ENCODE measurements at regions not wholly inside any gene's neighbourhood (a gene's known extent, or its start where the extent isn't known, plus 50 kb on each side); places are given as distances from the start of the nearest gene placed in this dataset.

GRCh38 chr3:101171681-101172191, 148.6 kb downstream of the IMPG2 start:
- no peak for TF ChIP-seq POLR2A (IDR thresholded peaks at IDR 0.05; ENCODE audit: low read depth, low read length)
- TF ChIP-seq POLR2AphosphoS5 (IDR thresholded peaks at IDR 0.05; ENCODE audit: low read depth, low read length), result no peak
- no peak for TF ChIP-seq TAF1 (IDR thresholded peaks at IDR 0.05; ENCODE audit: low read depth, low read length)
- no peak for TF ChIP-seq SPI1 (IDR thresholded peaks at IDR 0.05; ENCODE audit: low read depth, low read length)
- TF ChIP-seq POU2F2 (IDR thresholded peaks at IDR 0.05; ENCODE audit: low read depth, low read length), result no peak

Data from GM12891 (cell line).